ENCODE measurements at regions not wholly inside any gene's neighbourhood (a gene's known extent, or its start where the extent isn't known, plus 50 kb on each side); places are given as distances from the start of the nearest gene placed in this dataset.

DNA sequence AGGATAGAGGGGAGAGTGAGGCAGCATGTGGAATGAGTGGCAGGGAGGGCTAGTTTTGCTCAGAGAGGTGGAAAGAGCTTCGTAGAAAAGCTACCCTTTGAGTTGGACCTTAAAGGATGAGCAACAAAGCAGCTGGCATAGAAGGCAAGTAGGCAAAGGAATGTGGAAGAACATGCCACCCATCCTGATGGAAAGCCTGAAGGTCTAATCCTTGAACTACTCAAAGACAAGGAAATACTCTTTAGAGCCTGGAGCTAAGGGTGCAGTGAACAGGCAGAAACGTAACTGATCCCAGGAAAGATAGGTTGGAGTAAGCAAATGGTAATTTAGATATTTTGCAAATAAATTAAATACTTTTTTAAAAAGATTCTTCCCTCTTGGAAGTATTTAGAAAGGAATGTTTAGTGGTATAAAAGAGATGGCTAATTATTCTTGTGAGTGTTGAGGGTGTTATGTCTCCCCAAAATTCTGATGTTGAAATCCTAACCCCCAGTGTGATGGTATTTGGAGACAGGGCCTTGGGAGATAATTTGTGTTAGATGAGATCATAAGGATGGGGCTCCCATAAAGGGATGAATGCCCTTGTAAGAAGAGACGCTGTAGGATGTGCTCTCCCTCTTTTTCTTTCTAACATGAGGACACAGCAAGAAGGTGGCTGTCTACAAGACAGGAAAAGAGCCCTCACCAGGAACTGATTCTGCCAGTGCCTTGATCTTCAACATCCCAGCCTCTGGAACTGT, 308.1 kb upstream of the RUNX1 start:
- Histone ChIP-seq H3K4me1 (peaks cover 4% of the 10 kb centered on the region), H3K27me3 (no peaks in the 10 kb centered on the region), H3K9me3 (no peaks in the 10 kb centered on the region), H3K27ac (no peak overlapping the region), H3K4me3 (no peak overlapping the region), H3K36me3 (no peaks in the 10 kb centered on the region)
- 54% methylated on average over 3 of the region's 3 CpGs for WGBS
- no peak for DNase-seq (ENCODE audit: low spot score in 2 of 2)
- TF ChIP-seq POLR2AphosphoS5 (IDR thresholded peaks at IDR 0.05): no peak
- no peak for TF ChIP-seq POLR2A (IDR thresholded peaks at IDR 0.05)
- no peak for TF ChIP-seq EP300 (IDR thresholded peaks at IDR 0.05)
- TF ChIP-seq, protein P1, sequence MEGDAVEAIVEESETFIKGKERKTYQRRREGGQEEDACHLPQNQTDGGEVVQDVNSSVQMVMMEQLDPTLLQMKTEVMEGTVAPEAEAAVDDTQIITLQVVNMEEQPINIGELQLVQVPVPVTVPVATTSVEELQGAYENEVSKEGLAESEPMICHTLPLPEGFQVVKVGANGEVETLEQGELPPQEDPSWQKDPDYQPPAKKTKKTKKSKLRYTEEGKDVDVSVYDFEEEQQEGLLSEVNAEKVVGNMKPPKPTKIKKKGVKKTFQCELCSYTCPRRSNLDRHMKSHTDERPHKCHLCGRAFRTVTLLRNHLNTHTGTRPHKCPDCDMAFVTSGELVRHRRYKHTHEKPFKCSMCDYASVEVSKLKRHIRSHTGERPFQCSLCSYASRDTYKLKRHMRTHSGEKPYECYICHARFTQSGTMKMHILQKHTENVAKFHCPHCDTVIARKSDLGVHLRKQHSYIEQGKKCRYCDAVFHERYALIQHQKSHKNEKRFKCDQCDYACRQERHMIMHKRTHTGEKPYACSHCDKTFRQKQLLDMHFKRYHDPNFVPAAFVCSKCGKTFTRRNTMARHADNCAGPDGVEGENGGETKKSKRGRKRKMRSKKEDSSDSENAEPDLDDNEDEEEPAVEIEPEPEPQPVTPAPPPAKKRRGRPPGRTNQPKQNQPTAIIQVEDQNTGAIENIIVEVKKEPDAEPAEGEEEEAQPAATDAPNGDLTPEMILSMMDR (IDR thresholded peaks at IDR 0.05): no peak

DNA sequence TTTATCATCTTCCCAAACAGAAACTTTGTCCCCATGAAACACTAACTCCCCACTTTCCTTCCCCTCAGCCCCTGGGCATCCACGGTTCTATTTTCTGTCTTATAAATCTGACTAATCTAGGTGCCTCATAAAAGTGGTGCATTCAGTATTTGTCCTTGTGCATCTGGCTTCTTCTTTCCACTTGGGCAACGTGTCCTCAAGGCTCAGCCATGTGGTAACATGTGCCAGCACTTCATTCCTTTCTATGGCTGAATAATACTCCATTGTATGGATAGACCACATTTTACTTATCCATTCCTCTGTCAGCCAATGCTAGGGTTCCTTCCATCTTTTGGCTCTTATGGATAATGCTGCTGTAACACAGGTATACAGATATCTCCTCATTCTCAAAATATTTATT, 305.0 kb upstream of the RUNX1 start:
- WGBS: 87% methylated on average over 2 of the region's 2 CpGs

DNA sequence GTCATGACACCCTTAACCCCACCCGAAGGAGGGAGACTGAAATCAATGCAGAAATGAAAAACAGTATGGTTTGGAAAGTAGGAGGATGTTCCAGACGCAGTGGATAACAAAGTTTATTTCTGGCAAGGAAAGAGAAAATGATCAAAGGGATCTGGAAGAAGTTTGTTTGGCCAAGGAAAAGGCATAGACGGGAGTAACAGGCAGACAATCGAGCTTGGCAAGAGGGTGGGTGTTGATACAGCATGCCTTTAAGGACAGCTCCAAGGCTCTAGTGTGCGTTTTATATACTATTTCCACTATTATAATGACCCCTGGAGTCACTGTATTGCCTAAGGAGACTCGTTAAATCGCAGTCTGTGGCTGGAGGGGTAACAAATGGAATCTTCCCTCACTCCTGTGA, 303.7 kb upstream of the RUNX1 start:
- H3K36me3 ChIP-seq: no peaks in the 10 kb centered on the region
- WGBS: 45% methylated on average over 7 of the region's 7 CpGs
- TF ChIP-seq POLR2AphosphoS5 (IDR thresholded peaks at IDR 0.05) (no peak), POLR2A (IDR thresholded peaks at IDR 0.05) (no peak), EP300 (IDR thresholded peaks at IDR 0.05) (no peak)
- TF ChIP-seq, protein P1 (IDR thresholded peaks at IDR 0.05): no peak

More for the DNA sequence above, 305.0 kb upstream of the RUNX1 start:
- TF ChIP-seq, protein P1 (IDR thresholded peaks at IDR 0.05): no peak
- TF ChIP-seq POLR2AphosphoS5 (IDR thresholded peaks at IDR 0.05) (no peak), POLR2A (IDR thresholded peaks at IDR 0.05) (no peak)
- no peak for DNase-seq (ENCODE audit: low spot score in 2 of 2)
- Histone ChIP-seq H3K9me3 (no peaks in the 10 kb centered on the region), H3K27me3 (no peaks in the 10 kb centered on the region), H3K36me3 (no peaks in the 10 kb centered on the region), H3K4me3 (no peak overlapping the region), H3K4me1 (peaks cover 7% of the 10 kb centered on the region), H3K27ac (no peak overlapping the region)

DNA sequence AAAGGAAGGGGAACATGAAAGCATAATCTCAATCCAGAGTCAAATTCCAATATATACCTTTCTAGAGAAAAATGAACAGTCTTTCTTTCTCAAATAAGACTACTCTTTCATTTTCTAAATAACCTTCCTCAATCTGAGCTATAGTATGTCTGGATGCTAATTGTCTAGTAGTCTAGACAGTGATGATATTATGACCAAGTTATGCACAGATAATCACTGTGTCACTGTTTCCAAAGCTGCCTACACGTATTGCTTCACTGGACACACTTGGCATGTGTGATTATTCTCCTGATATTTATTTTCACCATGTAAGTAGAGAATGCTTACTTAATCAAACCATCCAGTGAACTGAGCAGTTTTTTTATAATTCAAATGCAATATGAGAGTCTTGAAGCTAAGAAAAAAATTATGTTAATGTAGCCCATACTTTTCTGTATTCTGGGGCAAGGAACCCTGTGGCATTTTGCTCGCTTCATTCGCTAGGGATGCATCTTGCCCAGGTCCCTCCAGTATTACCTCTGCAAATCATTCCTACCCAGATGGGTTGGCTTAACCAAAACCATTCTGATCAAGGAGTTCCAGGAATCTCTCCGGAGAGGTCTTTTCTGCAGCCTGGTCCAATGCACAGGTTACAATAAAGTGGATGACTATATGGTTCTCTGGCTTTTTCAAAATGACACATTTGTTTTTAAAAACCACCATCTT, 303.1 kb upstream of the RUNX1 start:
- Histone ChIP-seq H3K27ac (no peak overlapping the region), H3K4me1 (peaks cover 9% of the 10 kb centered on the region), H3K9me3 (no peaks in the 10 kb centered on the region), H3K4me3 (no peak overlapping the region), H3K36me3 (no peaks in the 10 kb centered on the region), H3K27me3 (no peaks in the 10 kb centered on the region)
- 70% methylated on average over 4 of the region's 4 CpGs for WGBS
- no peak for DNase-seq (ENCODE audit: low spot score in 2 of 2)
- TF ChIP-seq POLR2A (IDR thresholded peaks at IDR 0.05): no peak
- TF ChIP-seq, protein P1 (IDR thresholded peaks at IDR 0.05): no peak
- no peak for TF ChIP-seq EP300 (IDR thresholded peaks at IDR 0.05)
- no peak for TF ChIP-seq POLR2AphosphoS5 (IDR thresholded peaks at IDR 0.05)

More for the DNA sequence above, 303.7 kb upstream of the RUNX1 start:
- DNase-seq (ENCODE audit: low spot score in 2 of 2): no peak
- Histone ChIP-seq H3K9me3 (no peaks in the 10 kb centered on the region), H3K27ac (no peak overlapping the region), H3K4me1 (peaks cover 9% of the 10 kb centered on the region), H3K27me3 (no peaks in the 10 kb centered on the region), H3K4me3 (no peak overlapping the region)

DNA sequence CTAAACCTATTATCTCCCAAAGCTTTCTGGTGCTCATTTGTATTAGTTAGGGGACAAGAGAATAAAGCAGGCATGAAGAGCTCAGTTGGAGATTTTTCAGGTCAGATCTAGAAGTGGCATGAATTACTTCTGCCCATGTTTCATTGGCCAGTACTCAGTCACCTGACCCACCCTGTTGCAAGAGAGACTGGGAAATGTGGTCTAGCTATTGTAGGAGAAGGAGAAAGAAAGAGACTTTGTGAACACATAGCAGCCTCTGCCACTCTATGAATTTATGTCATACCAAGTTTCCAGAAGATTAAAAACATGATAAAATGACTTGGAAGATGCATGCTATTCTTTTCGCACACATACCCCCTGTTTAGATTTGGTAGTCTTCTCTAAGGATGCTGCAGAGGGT, 302.3 kb upstream of the RUNX1 start:
- no peak for DNase-seq (ENCODE audit: low spot score in 2 of 2)
- TF ChIP-seq, protein P1 (IDR thresholded peaks at IDR 0.05): no peak
- no peak for TF ChIP-seq EP300 (IDR thresholded peaks at IDR 0.05)
- TF ChIP-seq POLR2AphosphoS5 (IDR thresholded peaks at IDR 0.05): no peak
- TF ChIP-seq POLR2A (IDR thresholded peaks at IDR 0.05): no peak
- Histone ChIP-seq H3K27ac (no peak overlapping the region), H3K4me3 (no peak overlapping the region), H3K27me3 (no peaks in the 10 kb centered on the region), H3K9me3 (no peaks in the 10 kb centered on the region), H3K4me1 (peaks cover 9% of the 10 kb centered on the region), H3K36me3 (no peaks in the 10 kb centered on the region)
- WGBS: 85% methylated on average over 1 of the region's 1 CpG

Measured in suprapubic skin (tissue), 4 donors.